Naive thymus-derived CD8-positive, alpha-beta T cell (primary cell): ENCODE measurements at regions not wholly inside any gene's neighbourhood (a gene's known extent, or its start where the extent isn't known, plus 50 kb on each side); places are given as distances from the start of the nearest gene placed in this dataset.
A peak's percentile ranks its signal among the peaks of the same experiment; 100 is the strongest.

ENCODE experiments used
- ATAC-seq, 2 donors: fragments of 150-1000 bp; cut with Tn5 transposase in 1 of 2; sonication (Bioruptor Pico), chemical (Tn5 transposase) in 1 of 2; 1 replicate in 1 of 2; 2 replicates in 1 of 2; pipeline ENCODE4 v1.10.0; 2021; ENCODE audit warnings: mild to moderate bottlenecking in 2 of 2, moderate library complexity in 2 of 2
- POLR2A ChIA-PET: fragments of 350-600 bp; sonication (Branson Sonifier 250); formaldehyde crosslinking; loops from one replicate; lab custom pipeline; 2021; ENCODE audit warnings: antibody characterized with exemption; lab: Charles Lee
- DNase-seq, 10 donors: peaks; one replicate each; pipeline versions ENCODE4 v3.0.0 to v3.0.0-alpha.2; 2020 to 2022
- H3K27ac Mint-ChIP-seq, 10 donors: one replicate each; pipeline ENCODE4 v1.8.0; 2020 to 2022; ENCODE audit warnings: mild to moderate bottlenecking in 10 of 10, mixed read lengths in 10 of 10, moderate library complexity in 4 of 10, inconsistent platforms in 1 of 10
- H3K27me3 Mint-ChIP-seq, 5 donors: one replicate each; pipeline ENCODE4 v1.8.0; 2021 to 2022; ENCODE audit warnings: mixed read lengths in 5 of 5
- H3K36me3 Mint-ChIP-seq, 3 donors: one replicate each; pipeline ENCODE4 v1.8.0; 2020 to 2022; ENCODE audit warnings: mixed read lengths in 3 of 3, mild to moderate bottlenecking in 2 of 3, inconsistent platforms in 1 of 3
- H3K4me1 Mint-ChIP-seq, 4 donors: one replicate each; pipeline ENCODE4 v1.8.0; 2021 to 2022; ENCODE audit warnings: mixed read lengths in 4 of 4
- H3K4me3 Mint-ChIP-seq, 10 donors: one replicate each; pipeline ENCODE4 v1.8.0; 2020 to 2022; ENCODE audit warnings: mild to moderate bottlenecking in 10 of 10, mixed read lengths in 10 of 10, moderate library complexity in 6 of 10, inconsistent platforms in 1 of 10
- H3K9me3 Mint-ChIP-seq, 9 donors: one replicate each; pipeline ENCODE4 v1.8.0; 2020 to 2022; ENCODE audit warnings: mixed read lengths in 9 of 9, mild to moderate bottlenecking in 3 of 9, inconsistent platforms in 1 of 9, moderate library complexity in 1 of 9

DNA sequence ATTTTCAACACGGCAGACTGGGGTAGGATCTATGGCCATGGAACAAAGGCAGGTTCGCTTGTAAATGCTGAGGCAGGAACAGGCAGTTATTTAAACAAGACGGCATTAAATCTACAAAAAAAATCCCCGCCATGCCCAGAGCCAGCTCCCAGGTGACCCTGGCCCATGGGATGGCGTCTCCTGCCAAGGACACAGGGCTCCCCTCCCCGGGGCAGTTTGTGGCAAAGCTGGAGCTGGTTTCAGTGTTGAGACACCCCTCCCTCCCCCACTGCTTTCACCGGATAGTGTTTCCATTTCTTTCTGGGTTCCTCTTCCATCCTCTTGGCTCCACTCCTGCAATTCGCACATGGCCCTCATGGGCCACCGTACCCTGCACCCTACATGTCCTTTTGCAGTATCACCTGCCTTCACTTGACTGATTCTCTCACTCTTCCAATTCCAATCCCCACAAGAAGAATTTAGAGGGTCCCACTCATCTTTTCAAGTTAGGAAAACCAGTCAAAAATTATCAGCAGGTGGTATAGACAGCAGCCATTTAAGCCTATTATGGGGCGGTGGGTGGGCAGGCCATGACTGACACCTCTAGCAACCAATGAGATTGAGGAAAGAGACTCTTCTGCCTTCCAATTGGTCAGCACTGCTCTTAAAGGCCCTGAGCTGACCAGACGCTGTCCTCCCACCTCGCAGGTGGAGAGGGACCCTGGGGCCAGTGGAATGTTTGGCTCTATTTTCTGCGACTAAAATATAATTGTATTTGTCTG lies 52.0 kb downstream of the OLIG1 start:
- ATAC-seq (no peak), DNase-seq (no peak)
- H3K27me3 Mint-ChIP-seq: no peaks in the 10 kb centered on the region
- H3K9me3 Mint-ChIP-seq: no peaks in the 10 kb centered on the region
- POLR2A ChIA-PET: interaction anchor here (0.5 kb wide), 1 partner anchor 56 kb away, joined by 3 read pairs; no protein-coding TSS in a partner anchor
- no peak overlapping the region for H3K4me3 Mint-ChIP-seq
- no peaks in the 10 kb centered on the region for H3K36me3 Mint-ChIP-seq
- H3K4me1 Mint-ChIP-seq: peaks cover 4 to 13% (median 7%) of the 10 kb centered on the region in 4 donors
- no peak overlapping the region for H3K27ac Mint-ChIP-seq

DNA sequence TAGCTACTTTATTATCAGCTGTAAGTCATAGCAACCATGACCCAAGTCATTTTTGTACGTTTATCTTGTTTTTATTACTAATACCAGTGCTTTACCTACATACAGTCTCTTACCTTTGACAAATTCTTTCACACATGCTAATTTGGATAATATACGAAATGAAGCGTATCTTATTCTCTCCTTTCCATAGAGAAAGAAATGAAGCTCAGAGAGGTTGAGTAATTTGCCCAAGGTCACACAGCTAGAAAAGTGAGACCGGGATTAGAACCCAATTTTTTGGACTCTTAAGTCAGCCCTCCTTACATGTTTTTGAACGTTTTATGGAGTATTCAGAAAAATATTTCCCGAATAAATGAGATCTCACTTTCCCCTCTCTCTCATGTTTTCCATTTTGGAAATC lies 52.6 kb downstream of the OLIG1 start:
- POLR2A ChIA-PET: interaction anchor here (0.5 kb wide), 1 partner anchor 56 kb away, joined by 3 read pairs; no protein-coding TSS in a partner anchor
- Mint-ChIP-seq H3K4me3 (no peak overlapping the region), H3K27me3 (peaks cover 0 to 5% (median under 1%) of the 10 kb centered on the region in 5 donors), H3K9me3 (no peaks in the 10 kb centered on the region), H3K36me3 (no peaks in the 10 kb centered on the region), H3K27ac (no peak overlapping the region), H3K4me1 (peaks cover 3 to 13% (median 9%) of the 10 kb centered on the region in 4 donors)
- no peak for DNase-seq
- no peak for ATAC-seq

DNA sequence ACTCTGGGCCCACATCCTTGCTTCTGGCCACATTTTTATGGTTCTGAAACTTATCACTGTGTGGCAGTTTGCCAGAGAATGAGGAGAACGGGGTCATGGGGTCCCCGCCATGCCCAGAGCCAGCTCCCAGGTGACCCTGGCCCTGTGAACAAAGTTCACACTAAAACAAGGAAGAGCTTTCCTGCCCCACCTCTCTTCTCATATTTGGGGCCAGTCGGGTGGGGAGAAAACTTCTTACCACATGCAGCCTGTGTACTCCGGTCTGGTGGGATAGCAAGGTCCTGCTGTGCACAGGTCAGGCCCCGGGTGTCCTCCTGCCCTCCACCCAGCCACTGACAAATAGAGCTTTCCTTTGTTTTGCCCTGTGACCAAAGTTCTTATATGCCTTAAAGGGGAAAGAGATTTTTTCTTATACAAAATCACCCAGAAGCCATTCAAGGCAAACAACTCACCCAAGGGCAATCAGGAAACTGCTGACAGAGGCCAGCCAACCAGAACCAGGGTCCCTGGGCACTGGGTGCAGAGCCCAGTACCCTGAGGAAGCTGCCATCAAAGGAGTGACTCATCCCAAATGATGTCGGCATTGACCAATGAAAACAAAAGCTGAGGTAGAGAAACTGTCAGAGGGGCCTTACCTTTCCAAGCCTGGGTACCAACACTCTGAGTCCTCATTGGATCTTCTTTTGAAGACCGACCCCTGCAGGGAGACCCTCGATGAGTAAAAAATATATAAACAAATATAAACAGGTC lies 53.6 kb downstream of the OLIG1 start:
- peaks cover 1 to 13% (median 10%) of the 10 kb centered on the region in 5 donors for H3K27me3 Mint-ChIP-seq
- no peaks in the 10 kb centered on the region for H3K9me3 Mint-ChIP-seq
- no peaks in the 10 kb centered on the region for H3K36me3 Mint-ChIP-seq
- ATAC-seq (no peak), DNase-seq (no peak)
- peak overlapping the region in 1 of 10 donors; percentile 21 for H3K27ac Mint-ChIP-seq
- POLR2A ChIA-PET: no interaction called here
- no peak overlapping the region for H3K4me3 Mint-ChIP-seq
- peaks cover 0 to 9% (median 8%) of the 10 kb centered on the region in 4 donors for H3K4me1 Mint-ChIP-seq

DNA sequence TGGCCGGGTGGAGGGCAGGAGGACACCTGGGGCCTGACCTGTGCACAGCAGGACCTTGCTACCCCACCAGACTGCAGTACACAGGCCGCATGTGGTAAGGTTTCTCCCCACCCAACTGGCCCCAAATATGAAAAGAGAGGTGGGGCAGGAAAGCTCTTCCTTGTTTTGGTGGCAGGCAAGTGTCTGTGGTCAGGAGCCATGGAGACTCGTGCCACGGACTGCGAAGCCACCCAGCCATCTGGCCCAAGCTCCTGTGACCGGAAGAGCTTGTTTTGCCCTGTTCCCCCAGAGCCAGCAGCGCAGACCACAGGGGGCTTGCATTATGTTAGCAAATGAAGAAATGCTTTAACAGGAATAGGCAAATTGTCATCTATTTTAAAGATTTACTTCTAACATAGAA lies 54.9 kb downstream of the OLIG1 start:
- Mint-ChIP-seq H3K9me3 (no peaks in the 10 kb centered on the region), H3K4me1 (peaks cover 0 to 9% (median 8%) of the 10 kb centered on the region in 4 donors), H3K27ac (no peak overlapping the region), H3K4me3 (no peak overlapping the region), H3K36me3 (no peaks in the 10 kb centered on the region), H3K27me3 (peaks cover 9 to 23% (median 17%) of the 10 kb centered on the region in 5 donors)
- DNase-seq (no peak), ATAC-seq (no peak)
- POLR2A ChIA-PET: no interaction called here

DNA sequence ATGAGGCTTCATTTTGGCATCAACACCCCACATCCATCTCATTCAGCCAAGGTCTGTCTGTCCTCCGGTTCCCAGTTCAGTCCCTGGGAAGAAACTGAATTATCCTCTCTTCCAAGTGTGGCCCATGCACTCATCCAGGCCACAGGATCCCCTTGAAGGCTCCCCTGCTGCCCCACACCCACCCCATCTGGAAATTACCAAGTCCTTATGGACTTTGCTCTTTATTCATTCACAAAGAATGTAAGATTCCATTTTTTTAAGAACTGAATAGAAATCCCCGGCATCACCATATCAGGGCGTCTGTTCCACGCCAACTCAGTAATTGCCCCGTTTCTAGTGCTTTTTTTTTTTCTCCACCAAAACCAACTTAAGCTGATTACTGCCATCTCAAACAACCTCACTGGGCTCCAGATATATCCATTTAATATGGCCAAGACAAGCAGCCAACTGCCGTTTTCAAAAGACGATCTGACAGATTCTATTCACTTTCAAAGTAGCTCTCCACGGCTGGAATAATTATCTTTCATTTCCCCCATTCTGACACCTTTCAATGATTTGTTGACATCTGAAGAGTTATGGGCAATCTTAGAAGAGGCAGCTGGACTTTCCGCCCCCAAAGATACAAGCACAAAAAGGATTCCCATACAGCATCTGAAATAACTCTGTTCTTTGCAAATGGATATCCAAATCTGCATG lies 55.9 kb downstream of the OLIG1 start:
- Mint-ChIP-seq H3K27ac (no peak overlapping the region), H3K4me1 (peaks cover 0 to 9% (median 8%) of the 10 kb centered on the region in 4 donors), H3K36me3 (no peaks in the 10 kb centered on the region), H3K9me3 (no peaks in the 10 kb centered on the region), H3K27me3 (peaks cover 9 to 32% (median 21%) of the 10 kb centered on the region in 5 donors), H3K4me3 (peak overlapping the region in 1 of 10 donors; percentile 31)
- ATAC-seq (no peak), DNase-seq (no peak)
- POLR2A ChIA-PET: interaction anchor here (0.7 kb wide), 2 partner anchors 71 to 135 kb away, joined by 3 read pairs; no protein-coding TSS in a partner anchor

DNA sequence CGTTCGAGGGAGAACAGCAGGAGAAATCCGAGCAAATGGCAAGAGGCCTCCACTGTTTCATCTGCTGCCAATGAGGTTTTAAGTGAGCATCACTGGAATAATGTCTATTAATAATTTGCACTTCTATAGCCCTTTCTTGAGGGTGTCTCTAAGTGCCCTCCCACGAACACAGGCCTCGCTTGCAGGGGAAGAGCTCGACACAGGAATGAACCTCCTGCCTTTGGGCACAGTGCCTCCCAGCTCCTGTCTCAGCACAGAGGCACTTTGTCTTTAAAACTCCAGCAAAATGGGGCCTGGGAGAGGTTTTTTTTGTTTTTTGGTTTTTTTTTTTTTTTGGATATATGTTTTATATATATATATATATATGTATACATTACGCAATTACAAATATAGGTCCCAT lies 56.6 kb downstream of the OLIG1 start:
- Mint-ChIP-seq H3K4me3 (peak overlapping the region in 6 of 10 donors; percentile 64 to 85 (median 70)), H3K4me1 (peaks cover 0 to 9% (median 8%) of the 10 kb centered on the region in 4 donors), H3K27ac (no peak overlapping the region), H3K27me3 (peaks cover 9 to 40% (median 24%) of the 10 kb centered on the region in 5 donors), H3K36me3 (no peaks in the 10 kb centered on the region), H3K9me3 (no peaks in the 10 kb centered on the region)
- DNase-seq: no peak
- no peak for ATAC-seq
- POLR2A ChIA-PET: interaction anchor here (0.7 to 1.1 kb wide), 4 partner anchors 8 to 135 kb away, joined by 3 to 5 read pairs (median 3); no protein-coding TSS in a partner anchor

DNA sequence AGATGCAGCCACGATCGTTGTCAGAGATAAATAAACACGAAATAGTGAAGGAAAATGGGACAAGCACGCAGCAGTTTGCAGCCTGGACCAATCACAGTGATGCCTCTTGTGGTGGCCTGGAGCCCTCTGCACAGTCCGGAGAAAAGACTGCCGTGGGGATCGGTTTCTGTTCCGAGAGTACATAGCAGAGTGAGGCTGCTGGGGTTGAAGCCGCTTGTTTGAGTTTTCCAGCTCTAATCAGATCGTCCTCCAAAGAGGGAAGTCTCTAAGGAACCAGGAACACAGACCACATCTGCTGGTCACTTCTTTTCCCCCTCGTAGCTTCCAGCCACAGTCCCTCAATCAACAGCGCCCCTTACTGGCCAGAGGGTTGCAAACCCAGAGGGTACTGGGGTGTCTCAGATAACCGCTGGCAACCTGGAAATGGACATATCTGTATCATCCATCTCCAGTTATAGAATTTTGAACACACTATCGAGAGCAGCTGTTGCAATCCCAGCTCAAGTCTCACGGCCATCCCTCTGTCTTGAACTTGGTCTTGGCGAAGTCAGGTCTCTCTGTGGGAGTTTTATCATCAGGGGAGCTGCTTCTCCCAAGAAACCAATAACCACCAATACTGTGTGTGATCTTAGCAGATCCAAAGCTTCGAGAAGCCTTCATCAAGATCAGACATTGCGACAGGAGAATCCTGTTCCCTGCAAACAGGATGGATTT lies 57.4 kb downstream of the OLIG1 start:
- Mint-ChIP-seq H3K36me3 (no peaks in the 10 kb centered on the region), H3K27ac (peak overlapping the region in 1 of 10 donors; percentile 80), H3K27me3 (peaks cover 9 to 45% (median 27%) of the 10 kb centered on the region in 5 donors), H3K9me3 (no peaks in the 10 kb centered on the region), H3K4me1 (peaks cover 0 to 9% (median 8%) of the 10 kb centered on the region in 4 donors), H3K4me3 (peak overlapping the region; percentile 64 to 85 (median 73))
- DNase-seq (peak; percentile 24 to 80 (median 52)), ATAC-seq (peak; percentile 74 to 83)
- POLR2A ChIA-PET: interaction anchor here (0.6 to 1.1 kb wide), 4 partner anchors 9 to 270 kb away, joined by 3 to 7 read pairs (median 4); no protein-coding TSS in a partner anchor

DNA sequence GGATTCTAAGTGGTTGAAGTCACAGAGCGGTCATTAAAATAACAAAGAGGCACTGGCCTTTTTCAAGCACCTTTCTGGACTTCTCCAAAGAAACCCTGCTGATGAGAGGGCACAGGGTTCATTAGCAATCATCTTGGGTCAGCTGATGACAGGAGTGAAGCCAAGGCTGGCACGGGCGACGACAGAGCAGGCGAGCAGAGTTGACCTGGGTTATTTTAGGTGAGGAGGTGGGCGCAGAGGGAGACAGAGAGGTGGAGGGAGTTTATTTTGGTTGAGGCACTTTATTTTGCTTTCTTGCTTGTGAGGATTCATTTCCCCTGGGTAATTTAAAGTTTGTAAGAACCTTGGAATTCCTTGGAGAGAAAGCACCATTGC lies 57.9 kb downstream of the OLIG1 start:
- Mint-ChIP-seq H3K4me1 (peaks cover 0 to 9% (median 8%) of the 10 kb centered on the region in 4 donors), H3K27me3 (peaks cover 9 to 45% (median 28%) of the 10 kb centered on the region in 5 donors), H3K36me3 (no peaks in the 10 kb centered on the region), H3K27ac (no peak overlapping the region), H3K4me3 (no peak overlapping the region), H3K9me3 (no peaks in the 10 kb centered on the region)
- DNase-seq: no peak
- POLR2A ChIA-PET: interaction anchor here (0.6 to 1.1 kb wide), 4 partner anchors 9 to 269 kb away, joined by 3 to 7 read pairs (median 4); no protein-coding TSS in a partner anchor
- ATAC-seq: no peak

DNA sequence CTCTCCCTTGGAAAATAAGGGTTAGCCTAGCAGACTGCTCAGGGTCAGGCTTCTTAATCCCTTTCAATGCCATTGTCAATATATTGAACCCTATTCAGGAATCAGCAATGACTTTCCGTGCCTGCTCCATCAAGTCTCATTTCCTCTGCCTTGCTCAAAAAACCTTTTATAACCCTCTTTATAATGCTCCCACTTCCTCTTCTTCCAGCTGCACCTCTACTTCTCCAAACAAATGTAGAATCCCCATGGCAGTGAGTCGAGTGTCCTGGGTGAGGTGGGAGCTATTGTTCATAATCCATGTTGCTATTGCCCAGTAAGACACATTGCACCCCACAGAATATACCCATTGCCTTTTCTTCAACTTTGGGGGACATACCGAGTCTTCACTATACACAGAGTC lies 58.6 kb downstream of the OLIG1 start:
- peaks cover 0 to 9% (median 8%) of the 10 kb centered on the region in 4 donors for H3K4me1 Mint-ChIP-seq
- H3K9me3 Mint-ChIP-seq: no peaks in the 10 kb centered on the region
- peaks cover 9 to 45% (median 28%) of the 10 kb centered on the region in 5 donors for H3K27me3 Mint-ChIP-seq
- H3K4me3 Mint-ChIP-seq: no peak overlapping the region
- no peaks in the 10 kb centered on the region for H3K36me3 Mint-ChIP-seq
- ATAC-seq (no peak), DNase-seq (no peak)
- H3K27ac Mint-ChIP-seq: no peak overlapping the region
- POLR2A ChIA-PET: no interaction called here

DNA sequence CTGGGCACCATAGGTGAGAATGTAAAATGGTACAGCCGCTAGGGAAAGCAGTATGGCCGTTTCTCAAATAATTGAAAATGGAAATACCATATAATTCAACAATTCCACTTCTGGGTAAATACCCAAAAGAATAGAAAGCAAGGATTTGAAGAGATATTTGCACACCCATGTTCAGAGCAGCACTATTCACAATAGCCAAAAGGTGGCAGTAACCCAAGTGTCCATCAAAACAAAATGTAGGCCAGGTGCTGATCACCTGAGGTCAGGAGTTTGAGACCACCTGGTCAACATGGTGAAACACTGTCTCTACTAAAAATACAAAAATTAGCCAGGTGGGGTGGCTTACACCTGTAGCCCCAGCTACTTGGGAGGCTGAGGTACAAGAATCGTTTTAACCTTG lies 62.1 kb downstream of the OLIG1 start:
- peaks cover 0 to 6% (median 5%) of the 10 kb centered on the region in 4 donors for H3K4me1 Mint-ChIP-seq
- peak overlapping the region in 1 of 10 donors; percentile 31 for H3K27ac Mint-ChIP-seq
- H3K27me3 Mint-ChIP-seq: peaks cover 9 to 45% (median 27%) of the 10 kb centered on the region in 5 donors
- H3K9me3 Mint-ChIP-seq: no peaks in the 10 kb centered on the region
- POLR2A ChIA-PET: interaction anchor here (0.7 kb wide), 1 partner anchor 285 kb away, joined by 5 read pairs; no protein-coding TSS in a partner anchor
- no peak for DNase-seq
- ATAC-seq: no peak
- no peaks in the 10 kb centered on the region for H3K36me3 Mint-ChIP-seq
- H3K4me3 Mint-ChIP-seq: no peak overlapping the region

DNA sequence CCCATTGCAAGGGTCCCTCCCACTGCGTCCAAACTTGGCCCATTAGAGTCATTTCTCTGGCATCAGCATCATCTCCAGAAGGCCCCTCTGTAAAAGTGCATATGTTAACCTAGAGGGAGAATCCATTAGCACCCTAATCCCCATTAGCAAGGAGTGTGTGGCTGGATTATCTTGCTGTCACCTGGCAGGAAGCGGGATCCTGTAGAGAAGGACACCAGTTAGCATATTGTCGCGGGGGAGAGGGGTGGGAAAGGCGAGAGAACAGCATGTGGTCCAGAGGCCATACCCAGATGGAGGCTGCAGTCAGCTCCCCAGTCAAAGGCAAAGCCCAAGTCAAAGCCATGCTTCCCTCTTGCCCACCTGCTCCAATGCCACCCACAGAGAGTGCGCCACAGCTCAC lies 64.0 kb downstream of the OLIG1 start:
- ATAC-seq (no peak), DNase-seq (no peak)
- Mint-ChIP-seq H3K4me1 (no peaks in the 10 kb centered on the region), H3K4me3 (no peak overlapping the region), H3K36me3 (no peaks in the 10 kb centered on the region), H3K9me3 (no peaks in the 10 kb centered on the region), H3K27ac (peak overlapping the region in 1 of 10 donors; percentile 58), H3K27me3 (peaks cover 5 to 28% (median 12%) of the 10 kb centered on the region in 5 donors)
- POLR2A ChIA-PET: no interaction called here
